HG02943 (cell line): ENCODE measurements at regions not wholly inside any gene's neighbourhood (a gene's known extent, or its start where the extent isn't known, plus 50 kb on each side); places are given as distances from the start of the nearest gene placed in this dataset.
A peak's percentile ranks its signal among the peaks of the same experiment; 100 is the strongest.
"Not testable (repeated sequence)": the region's sequence is repeated elsewhere in the genome, so short reads cannot be mapped to it uniquely, and the experiment has no call there.

Experiments
- ATAC-seq: cut with Tn5 transposase; IDR thresholded peaks from one replicate; pipeline ENCODE4 v1.9.1; 2021; ENCODE audit warnings: mild to moderate bottlenecking, low read depth, moderate library complexity; ENCODE audit not compliant: unreplicated experiment

- not testable (repeated sequence) for ATAC-seq
Observed at GRCh38 chr9:66601472-66601871, 299.1 kb upstream of the ZNF658 start.

GRCh38 chr9:66631521-66632046 is 268.9 kb upstream of the ZNF658 start:
- not testable (repeated sequence) for ATAC-seq

GRCh38 chr9:66647675-66648074 is 252.8 kb upstream of the ZNF658 start:
- not testable (repeated sequence) for ATAC-seq

GRCh38 chr9:66690242-66690641 is 210.3 kb upstream of the ZNF658 start:
- ATAC-seq, result not testable (repeated sequence)

- ATAC-seq, result peak; percentile 57
Observed at GRCh38 chr9:66695561-66696240, 204.8 kb upstream of the ZNF658 start.

GRCh38 chr9:66697343-66698065 is 203.0 kb upstream of the ZNF658 start:
- ATAC-seq, result not testable (repeated sequence)

GRCh38 chr9:66698066-66698455 is 202.5 kb upstream of the ZNF658 start:
- not testable (repeated sequence) for ATAC-seq

GRCh38 chr9:66701411-66702377 is 198.8 kb upstream of the ZNF658 start:
- not testable (repeated sequence) for ATAC-seq

GRCh38 chr9:66711553-66711952 is 189.0 kb upstream of the ZNF658 start:
- not testable (repeated sequence) for ATAC-seq

- peak; percentile 46 for ATAC-seq
Observed at GRCh38 chr9:66712870-66713269, 187.7 kb upstream of the ZNF658 start.

- not testable (repeated sequence) for ATAC-seq
Observed at GRCh38 chr9:66713552-66713951, 187.0 kb upstream of the ZNF658 start.

GRCh38 chr9:66720845-66721244 is 179.7 kb upstream of the ZNF658 start:
- ATAC-seq, result not testable (repeated sequence)

- not testable (repeated sequence) for ATAC-seq
Observed at GRCh38 chr9:66727540-66727939, 173.0 kb upstream of the ZNF658 start.

GRCh38 chr9:66736686-66737085 is 163.8 kb upstream of the ZNF658 start:
- ATAC-seq, result not testable (repeated sequence)

GRCh38 chr9:66738418-66738817 is 162.1 kb upstream of the ZNF658 start:
- ATAC-seq, result not testable (repeated sequence)

GRCh38 chr9:66740136-66740535 is 160.4 kb upstream of the ZNF658 start:
- not testable (repeated sequence) for ATAC-seq

GRCh38 chr9:66745846-66746245 is 154.7 kb upstream of the ZNF658 start:
- ATAC-seq, result not testable (repeated sequence)

- ATAC-seq, result not testable (repeated sequence)
Observed at GRCh38 chr9:66752324-66752923, 148.1 kb upstream of the ZNF658 start.

- not testable (repeated sequence) for ATAC-seq
Observed at GRCh38 chr9:66759825-66760492, 140.6 kb upstream of the ZNF658 start.
